NCI-H1436 (cell line): ENCODE measurements at regions not wholly inside any gene's neighbourhood (a gene's known extent, or its start where the extent isn't known, plus 50 kb on each side); places are given as distances from the start of the nearest gene placed in this dataset.
"Not testable (repeated sequence)": the region's sequence is repeated elsewhere in the genome, so short reads cannot be mapped to it uniquely, and the experiment has no call there.

ENCODE experiments used
- DNase-seq: peaks from one replicate; lab custom pipeline; 2025; lab: John Stamatoyannopoulos, UW

- DNase-seq: no peak
Measured at GRCh38 chr2:156005531-156005930, 327.0 kb downstream of the NR4A2 start.

- DNase-seq: no peak
Measured at GRCh38 chr2:156004459-156004858, 328.1 kb downstream of the NR4A2 start.

GRCh38 chr2:156003780-156004179 lies 328.7 kb downstream of the NR4A2 start:
- DNase-seq: no peak

- DNase-seq: no peak
Measured at GRCh38 chr2:156001851-156002250, 330.7 kb downstream of the NR4A2 start.

GRCh38 chr2:155997538-155997937 lies 335.0 kb downstream of the NR4A2 start:
- DNase-seq: no peak

GRCh38 chr2:155994315-155994714 lies 338.2 kb downstream of the NR4A2 start:
- no peak for DNase-seq

GRCh38 chr2:155983845-155984244 lies 348.7 kb downstream of the NR4A2 start:
- no peak for DNase-seq

GRCh38 chr2:155982135-155982534 lies 350.4 kb downstream of the NR4A2 start:
- no peak for DNase-seq

GRCh38 chr2:155980941-155981560 lies 351.5 kb downstream of the NR4A2 start:
- no peak for DNase-seq

- DNase-seq: no peak
Measured at GRCh38 chr2:155975734-155976133, 356.8 kb downstream of the NR4A2 start.

- no peak for DNase-seq
Measured at GRCh38 chr2:155972916-155973315, 359.6 kb downstream of the NR4A2 start.

GRCh38 chr2:155966064-155966471 lies 366.5 kb downstream of the NR4A2 start:
- not testable (repeated sequence) for DNase-seq

GRCh38 chr2:155965415-155966063 lies 367.0 kb downstream of the NR4A2 start:
- DNase-seq: no peak

GRCh38 chr2:155961641-155962040 lies 370.9 kb downstream of the NR4A2 start:
- DNase-seq: no peak

GRCh38 chr2:155958834-155959233 lies 373.7 kb downstream of the NR4A2 start:
- no peak for DNase-seq

GRCh38 chr2:155947069-155947468 lies 385.5 kb downstream of the NR4A2 start:
- DNase-seq: no peak

- DNase-seq: no peak
Measured at GRCh38 chr2:155944218-155944617, 388.3 kb downstream of the NR4A2 start.

- DNase-seq: no peak
Measured at GRCh38 chr2:155930312-155930711, 402.2 kb downstream of the NR4A2 start.

- no peak for DNase-seq
Measured at GRCh38 chr2:155917380-155917779, 415.1 kb downstream of the NR4A2 start.

GRCh38 chr2:155913356-155913755 lies 419.2 kb downstream of the NR4A2 start:
- DNase-seq: no peak

GRCh38 chr2:155908567-155908966 lies 424.0 kb downstream of the NR4A2 start:
- DNase-seq: no peak

GRCh38 chr2:155907211-155907610 lies 425.3 kb downstream of the NR4A2 start:
- DNase-seq: no peak

GRCh38 chr2:155905657-155906056 lies 426.9 kb downstream of the NR4A2 start:
- no peak for DNase-seq

GRCh38 chr2:155904720-155905119 lies 427.8 kb downstream of the NR4A2 start:
- no peak for DNase-seq
